IMR-90 (cell line): ENCODE measurements at regions not wholly inside any gene's neighbourhood (a gene's known extent, or its start where the extent isn't known, plus 50 kb on each side); places are given as distances from the start of the nearest gene placed in this dataset.

Experiments
- ATAC-seq: fragments of 200-7000 bp; cut with Tn5 transposase; 2 replicates; pipeline ENCODE4 v1.9.1; 2020; ENCODE audit warnings: low read depth, mild to moderate bottlenecking, moderate library complexity
- BruUV-seq: library from RNA; stranded (reverse); fragments of 400-500 nt; replicated peaks from 2 replicates; lab custom pipeline; 2021; lab: Mats Ljungman, UMichigan
- CTCF ChIA-PET: fragments of 300-600 bp; formaldehyde crosslinking; extraction: SDS; loops from one replicate; lab custom pipeline; 2021; ENCODE audit warnings: antibody characterized with exemption; lab: Yijun Ruan, JAX
- POLR2A ChIA-PET: fragments of 300-600 bp; sonication (Branson Sonifier 250); formaldehyde crosslinking; loops from one replicate; lab custom pipeline; 2022; ENCODE audit warnings: antibody characterized with exemption; ENCODE audit not compliant: unreplicated experiment; lab: Charles Lee
- DNase-seq: peaks from one replicate; pipeline ENCODE4 v3.0.0; 2013
- H2AFZ ChIP-seq: replicated peaks from 2 replicates; pipeline ENCODE3; 2013; ENCODE audit warnings: low read length, mild to moderate bottlenecking; ENCODE audit not compliant: poor library complexity
- H2AK5ac ChIP-seq: 2 replicates; pipeline ENCODE4 v1.6.1; 2013; ENCODE audit warnings: low read depth, low read length, inconsistent platforms
- H2AK9ac ChIP-seq: replicated peaks from 2 replicates; pipeline ENCODE3; 2013; ENCODE audit warnings: mild to moderate bottlenecking, low read depth, low read length, moderate library complexity; ENCODE audit not compliant: poor library complexity
- H2BK120ac ChIP-seq: 2 replicates; pipeline ENCODE4 v1.6.1; 2013; ENCODE audit warnings: low read depth, low read length, inconsistent platforms
- H2BK15ac ChIP-seq: 3 replicates; pipeline ENCODE4 v1.6.1; 2013; ENCODE audit warnings: low read depth, low read length, inconsistent platforms
- H2BK20ac ChIP-seq: 2 replicates; pipeline ENCODE4 v1.6.1; 2013; ENCODE audit warnings: low read depth, mild to moderate bottlenecking, inconsistent platforms, low read length, moderate library complexity
- H2BK5ac ChIP-seq: 2 replicates; pipeline ENCODE4 v1.6.1; 2013; ENCODE audit warnings: mild to moderate bottlenecking, low read depth, low read length, inconsistent platforms; ENCODE audit not compliant: poor library complexity, severe bottlenecking
- H3K14ac ChIP-seq: replicated peaks from 2 replicates; pipeline ENCODE4 v1.6.1; 2013; ENCODE audit warnings: low read depth, low read length, inconsistent platforms
- H3K18ac ChIP-seq: 2 replicates; pipeline ENCODE4 v1.6.1; 2013; ENCODE audit warnings: low read depth, low read length, control low read depth
- H3K23ac ChIP-seq: 2 replicates; pipeline ENCODE4 v1.6.1; 2013; ENCODE audit warnings: low read depth, low read length, inconsistent platforms
- H3K27ac ChIP-seq: 2 replicates; pipeline ENCODE4 v1.5.1; 2013; ENCODE audit warnings: mild to moderate bottlenecking, control low read depth, low read length; ENCODE audit not compliant: insufficient read depth
- H3K27me3 ChIP-seq: 2 replicates; pipeline ENCODE4 v1.6.1; 2013; ENCODE audit warnings: low read length; ENCODE audit not compliant: control insufficient read depth, insufficient read depth
- H3K36me3 ChIP-seq: 2 replicates; pipeline ENCODE4 v1.6.1; 2013; ENCODE audit warnings: low read length, mixed read lengths; ENCODE audit not compliant: control insufficient read depth, insufficient read depth
- H3K4ac ChIP-seq: 2 replicates; pipeline ENCODE4 v1.6.1; 2013; ENCODE audit warnings: low read depth, low read length, inconsistent platforms
- H3K4me1 ChIP-seq: 2 replicates; pipeline ENCODE4 v1.6.1; 2013; ENCODE audit warnings: low read length, mixed read lengths; ENCODE audit not compliant: control insufficient read depth, insufficient read depth
- H3K4me2 ChIP-seq: 2 replicates; pipeline ENCODE4 v1.6.1; 2013; ENCODE audit warnings: low read depth, mild to moderate bottlenecking, control low read depth, low read length, moderate library complexity
- H3K4me3 ChIP-seq: 2 replicates; pipeline ENCODE4 v1.5.1; 2013; ENCODE audit warnings: low read depth, mild to moderate bottlenecking, control low read depth, low read length, moderate library complexity; ENCODE audit not compliant: insufficient read depth
- H3K56ac ChIP-seq: 2 replicates; pipeline ENCODE4 v1.6.1; 2013; ENCODE audit warnings: low read length, inconsistent platforms; ENCODE audit not compliant: insufficient read depth; ENCODE audit errors: extremely low read depth
- H3K79me1 ChIP-seq, 2 experiments: 2 replicates each; pipeline ENCODE4 v1.6.1; 2013; ENCODE audit warnings: low read length in 2 of 2, inconsistent platforms in 1 of 2, low read depth in 1 of 2
- H3K9ac ChIP-seq: 2 replicates; pipeline ENCODE4 v1.6.1; 2013; ENCODE audit warnings: low read depth, low read length, control low read depth
- H3K9me1 ChIP-seq: 2 replicates; pipeline ENCODE4 v1.6.1; 2013; ENCODE audit warnings: low read length, inconsistent platforms; ENCODE audit not compliant: insufficient read depth
- H3K9me3 ChIP-seq: 2 replicates; pipeline ENCODE4 v1.6.1; 2013; ENCODE audit warnings: low read length; ENCODE audit not compliant: control insufficient read depth, insufficient read depth
- H4K20me1 ChIP-seq: 2 replicates; pipeline ENCODE4 v1.6.1; 2013; ENCODE audit warnings: low read length, inconsistent platforms; ENCODE audit not compliant: insufficient read depth
- H4K5ac ChIP-seq: 2 replicates; pipeline ENCODE4 v1.6.1; 2013; ENCODE audit warnings: mild to moderate bottlenecking, low read depth, low read length, control low read depth
- H4K8ac ChIP-seq, 2 experiments: 2 replicates each; pipeline ENCODE4 v1.6.1; 2013; ENCODE audit warnings: low read depth in 2 of 2, low read length in 2 of 2, control low read depth in 1 of 2, inconsistent platforms in 1 of 2
- H4K91ac ChIP-seq: 2 replicates; pipeline ENCODE4 v1.6.1; 2013; ENCODE audit warnings: low read depth, low read length, inconsistent platforms; ENCODE audit not compliant: insufficient read depth
- CEBPB ChIP-seq: IDR thresholded peaks from 2 replicates; pipeline ENCODE4 v1.6.1; 2012; ENCODE audit warnings: low read depth, low read length, improper control_type of control experiment
- CTCF ChIP-seq: conservative IDR thresholded peaks from 2 replicates; pipeline ENCODE4 v1.5.1; 2012; ENCODE audit warnings: mild to moderate bottlenecking, low read depth, low read length, improper control_type of control experiment
- ELK1 ChIP-seq: fragments of 150-350 bp; IDR thresholded peaks from 2 replicates; pipeline ENCODE4 v1.6.1; 2016; ENCODE audit warnings: low read depth, mild to moderate bottlenecking, low read length, moderate library complexity, borderline replicate concordance
- FOS ChIP-seq: fragments of 150-350 bp; IDR thresholded peaks from 2 replicates; pipeline ENCODE4 v1.6.1; 2016; ENCODE audit warnings: low read depth, low read length
- MAFK ChIP-seq: IDR thresholded peaks from 2 replicates; pipeline ENCODE4 v1.6.1; 2012; ENCODE audit warnings: low read depth, low read length, improper control_type of control experiment
- MXI1 ChIP-seq: IDR thresholded peaks from 2 replicates; pipeline ENCODE4 v1.6.1; 2012; ENCODE audit warnings: low read depth, mild to moderate bottlenecking, low read length, moderate library complexity, borderline replicate concordance
- NFE2L2 ChIP-seq: fragments of 150-350 bp; IDR thresholded peaks from 2 replicates; pipeline ENCODE4 v1.6.1; 2016; ENCODE audit warnings: low read depth, mild to moderate bottlenecking, low read length
- POLR2A ChIP-seq: IDR thresholded peaks from 2 replicates; pipeline ENCODE4 v1.6.1; 2012; ENCODE audit warnings: mild to moderate bottlenecking, low read depth, low read length
- RFX5 ChIP-seq: IDR thresholded peaks from 2 replicates; pipeline ENCODE4 v1.8.0; 2012; ENCODE audit warnings: low read depth, mild to moderate bottlenecking, low read length, moderate library complexity
- WGBS, 2 experiments: methylation state at CpG; one replicate each; pipeline versions ENCODE4 v1.1.5 to v1.1.7; 2013; ENCODE audit warnings: missing lambda C conversion rate in 2 of 2; ENCODE audit not compliant: insufficient read length in 1 of 2; ENCODE audit errors: extremely low coverage in 2 of 2; 5-methylcytosine and 5-hydroxymethylcytosine counted together
- dilution Hi-C: fragments of 300-500 bp; cut with HindIII; formaldehyde crosslinking; loops from one replicate; pipeline ENCODE4 v1.14.3; 2018; ENCODE audit warnings: low sequenced_read_pairs; ENCODE audit not compliant: unreplicated experiment
- in situ Hi-C: fragments of 300-500 bp; cut with MboI; formaldehyde crosslinking; loops from 3 replicates; pipeline ENCODE4 v1.14.3; 2019; ENCODE audit warnings: low sequenced_read_pairs, inconsistent platforms, mixed read lengths
- intact Hi-C: fragments of 100-400 bp; cut with micrococcal nuclease; formaldehyde crosslinking; loops from 2 replicates; pipeline ENCODE4 v1.10.0; 2022

- H3K9me1 ChIP-seq: no peaks in the 10 kb centered on the region
- no peak overlapping the region for H3K56ac ChIP-seq
- H4K8ac ChIP-seq: no peak overlapping the region
- H3K18ac ChIP-seq: no peak overlapping the region
- no peak for DNase-seq
- POLR2A ChIA-PET: no interaction called here
- no peak overlapping the region for H3K27ac ChIP-seq
- no peak overlapping the region for H3K23ac ChIP-seq
- intact Hi-C loops: no loop called here
- H2BK5ac ChIP-seq: no peak overlapping the region
- H3K9ac ChIP-seq: no peak overlapping the region
- H4K91ac ChIP-seq: no peak overlapping the region
- no peak overlapping the region for H2AK9ac ChIP-seq
- no peak overlapping the region for H2BK20ac ChIP-seq
- H3K4ac ChIP-seq: no peak overlapping the region
- 0 out of 2 replicates have a peak, but pooled peaks cover 2% of the 10 kb centered on the region for H3K9me3 ChIP-seq
- no peaks in the 10 kb centered on the region for H3K4me1 ChIP-seq
- dilution Hi-C loops: no loop called here
- no peak overlapping the region for H2BK120ac ChIP-seq
- H3K36me3 ChIP-seq: no peaks in the 10 kb centered on the region
- no CpG with 5 or more reads among the region's 3 CpGs for WGBS, 2 experiments
- CTCF ChIA-PET: no interaction called here
- no peak overlapping the region for H2BK15ac ChIP-seq
- H3K14ac ChIP-seq: no peak overlapping the region
- in situ Hi-C loops: no loop called here
- no peak overlapping the region for H4K5ac ChIP-seq
- no peaks in the 10 kb centered on the region for H3K27me3 ChIP-seq
- no peaks in the 10 kb centered on the region for H4K20me1 ChIP-seq
- TF ChIP-seq NFE2L2 (no peak), CEBPB (no peak), RFX5 (no peak), CTCF (no peak), FOS (no peak), MAFK (no peak), MXI1 (no peak), ELK1 (no peak), POLR2A (no peak)
- no TSS peak for BruUV-seq
- no peak overlapping the region for H2AK5ac ChIP-seq
- no peak overlapping the region for H2AFZ ChIP-seq
- H3K4me2 ChIP-seq: no peak overlapping the region
- H3K79me1 ChIP-seq: no peaks in the 10 kb centered on the region
- ATAC-seq: no peak
- H3K4me3 ChIP-seq: no peak overlapping the region
Measured at GRCh38 chr16:63326736-63327339, 1290.6 kb upstream of the CDH8 start.
